ENCODE measurements at regions not wholly inside any gene's neighbourhood (a gene's known extent, or its start where the extent isn't known, plus 50 kb on each side); places are given as distances from the start of the nearest gene placed in this dataset.
"Not testable (repeated sequence)": the region's sequence is repeated elsewhere in the genome, so short reads cannot be mapped to it uniquely, and the experiment has no call there.

GRCh38 chr3:103269287-103269686 is 834.5 kb downstream of the ZPLD1 start:
- ChIA-PET CTCF (no interaction called here), POLR2A (no interaction called here)

- POLR2A ChIA-PET: no interaction called here
These were observed 836.8 kb downstream of the ZPLD1 start for GRCh38 chr3:103271575-103271974.

GRCh38 chr3:103295974-103296570 is 861.3 kb downstream of the ZPLD1 start:
- ChIA-PET CTCF (no interaction called here), POLR2A (no interaction called here)

More at GRCh38 chr3:103271575-103271974, 836.8 kb downstream of the ZPLD1 start:
- CTCF ChIA-PET: no interaction called here

- POLR2A ChIA-PET, CTCF ChIA-PET: not testable (repeated sequence)
These were observed 862.7 kb downstream of the ZPLD1 start for GRCh38 chr3:103297502-103297901.

GRCh38 chr3:103306104-103306503 is 871.3 kb downstream of the ZPLD1 start:
- POLR2A ChIA-PET: no interaction called here
- CTCF ChIA-PET: no interaction called here

GRCh38 chr3:103308921-103309320 is 874.1 kb downstream of the ZPLD1 start:
- ChIA-PET POLR2A (no interaction called here), CTCF (no interaction called here)

- ChIA-PET CTCF (no interaction called here), POLR2A (no interaction called here)
These were observed 885.1 kb downstream of the ZPLD1 start for GRCh38 chr3:103319912-103320311.

GRCh38 chr3:103337179-103337845 is 902.5 kb downstream of the ZPLD1 start:
- CTCF ChIA-PET: no interaction called here

GRCh38 chr3:103341078-103341606 is 906.3 kb downstream of the ZPLD1 start:
- ChIA-PET CTCF (no interaction called here), POLR2A (no interaction called here)

More at GRCh38 chr3:103337179-103337845, 902.5 kb downstream of the ZPLD1 start:
- POLR2A ChIA-PET: no interaction called here

- POLR2A ChIA-PET: no interaction called here
- CTCF ChIA-PET: no interaction called here
These were observed 907.5 kb downstream of the ZPLD1 start for GRCh38 chr3:103342205-103342731.

GRCh38 chr3:103349760-103350159 is 914.9 kb downstream of the ZPLD1 start:
- CTCF ChIA-PET: no interaction called here
- POLR2A ChIA-PET: no interaction called here

GRCh38 chr3:103365467-103365866 is 930.7 kb downstream of the ZPLD1 start:
- CTCF ChIA-PET: no interaction called here
- POLR2A ChIA-PET: no interaction called here

GRCh38 chr3:103367481-103367880 is 932.7 kb downstream of the ZPLD1 start:
- ChIA-PET CTCF (no interaction called here), POLR2A (no interaction called here)

GRCh38 chr3:103371411-103371810 is 936.6 kb downstream of the ZPLD1 start:
- CTCF ChIA-PET: no interaction called here
- POLR2A ChIA-PET: no interaction called here

- CTCF ChIA-PET: no interaction called here
- POLR2A ChIA-PET: no interaction called here
These were observed 937.2 kb downstream of the ZPLD1 start for GRCh38 chr3:103372031-103372430.

GRCh38 chr3:103380391-103380790 is 945.6 kb downstream of the ZPLD1 start:
- ChIA-PET CTCF (no interaction called here), POLR2A (no interaction called here)

GRCh38 chr3:103381296-103382079 is 946.7 kb downstream of the ZPLD1 start:
- ChIA-PET POLR2A (no interaction called here), CTCF (interaction anchor here (0.6 kb wide), 1 partner anchor 11 kb away, joined by 3 read pairs; no protein-coding TSS in a partner anchor)

GRCh38 chr3:103385961-103386656 is 951.3 kb downstream of the ZPLD1 start:
- CTCF ChIA-PET: no interaction called here
- POLR2A ChIA-PET: no interaction called here

GRCh38 chr3:103388214-103388613 is 953.4 kb downstream of the ZPLD1 start:
- ChIA-PET POLR2A (no interaction called here), CTCF (interaction anchor here (0.6 kb wide), 1 partner anchor 734 kb away, joined by 4 read pairs; no protein-coding TSS in a partner anchor)

- CTCF ChIA-PET: no interaction called here
- POLR2A ChIA-PET: no interaction called here
These were observed 954.5 kb downstream of the ZPLD1 start for GRCh38 chr3:103389356-103389755.

Data from activated CD8-positive, alpha-beta memory T cell treated with anti-CD3 and anti-CD28 coated beads for 36 hours (primary cell).